Upper lobe of left lung (tissue), 4 donors: ENCODE measurements at regions not wholly inside any gene's neighbourhood (a gene's known extent, or its start where the extent isn't known, plus 50 kb on each side); places are given as distances from the start of the nearest gene placed in this dataset.
"Not testable (repeated sequence)": the region's sequence is repeated elsewhere in the genome, so short reads cannot be mapped to it uniquely, and the experiment has no call there.

ENCODE experiments used
- POLR2A ChIP-seq, 4 donors: fragments of 450-650 bp; IDR thresholded peaks; one replicate each; pipeline ENCODE4 v1.5.1; 2016 to 2017; ENCODE audit warnings: antibody characterized with exemption in 4 of 4, mild to moderate bottlenecking in 2 of 4
- TF ChIP-seq, protein P1 (sequence below), 6 experiments: fragments of 450-650 bp in 4 of 6; fragments of 200-600 bp in 2 of 6; sonication (generic) in 2 of 6; IDR thresholded peaks; one replicate each; pipeline ENCODE4 v1.5.1; 2016 to 2019; ENCODE audit warnings: antibody characterized with exemption in 6 of 6

DNA sequence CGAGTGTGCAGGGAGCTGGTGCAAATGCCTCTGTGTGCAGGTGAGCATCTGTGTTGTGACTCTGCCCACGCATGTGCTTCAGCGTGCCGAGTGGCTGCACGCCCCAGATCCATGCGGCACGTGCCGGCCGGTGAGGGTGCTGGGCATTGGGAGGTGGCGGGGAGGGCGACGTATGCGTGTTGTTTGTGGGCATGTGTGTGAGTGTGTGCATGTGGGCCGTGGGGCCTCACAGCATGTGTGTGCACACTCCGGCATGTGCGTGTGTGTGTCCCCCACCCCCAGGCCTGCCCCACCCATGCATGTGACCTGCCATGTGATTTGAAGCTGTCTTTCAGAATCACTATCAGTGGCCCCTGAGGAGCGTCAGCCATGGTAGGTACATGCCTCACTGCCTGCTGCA, 97.7 kb upstream of the ZSCAN2 start:
- TF ChIP-seq POLR2A (IDR thresholded peaks at IDR 0.05): not testable (repeated sequence)
- TF ChIP-seq, protein P1, sequence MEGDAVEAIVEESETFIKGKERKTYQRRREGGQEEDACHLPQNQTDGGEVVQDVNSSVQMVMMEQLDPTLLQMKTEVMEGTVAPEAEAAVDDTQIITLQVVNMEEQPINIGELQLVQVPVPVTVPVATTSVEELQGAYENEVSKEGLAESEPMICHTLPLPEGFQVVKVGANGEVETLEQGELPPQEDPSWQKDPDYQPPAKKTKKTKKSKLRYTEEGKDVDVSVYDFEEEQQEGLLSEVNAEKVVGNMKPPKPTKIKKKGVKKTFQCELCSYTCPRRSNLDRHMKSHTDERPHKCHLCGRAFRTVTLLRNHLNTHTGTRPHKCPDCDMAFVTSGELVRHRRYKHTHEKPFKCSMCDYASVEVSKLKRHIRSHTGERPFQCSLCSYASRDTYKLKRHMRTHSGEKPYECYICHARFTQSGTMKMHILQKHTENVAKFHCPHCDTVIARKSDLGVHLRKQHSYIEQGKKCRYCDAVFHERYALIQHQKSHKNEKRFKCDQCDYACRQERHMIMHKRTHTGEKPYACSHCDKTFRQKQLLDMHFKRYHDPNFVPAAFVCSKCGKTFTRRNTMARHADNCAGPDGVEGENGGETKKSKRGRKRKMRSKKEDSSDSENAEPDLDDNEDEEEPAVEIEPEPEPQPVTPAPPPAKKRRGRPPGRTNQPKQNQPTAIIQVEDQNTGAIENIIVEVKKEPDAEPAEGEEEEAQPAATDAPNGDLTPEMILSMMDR (IDR thresholded peaks at IDR 0.05): not testable (repeated sequence)
